Choroid plexus epithelial cell (primary cell): ENCODE measurements at regions not wholly inside any gene's neighbourhood (a gene's known extent, or its start where the extent isn't known, plus 50 kb on each side); places are given as distances from the start of the nearest gene placed in this dataset.

Source experiments
- DNase-seq: peaks from one replicate; pipeline ENCODE4 v3.0.0-alpha.2; 2010; ENCODE audit warnings: low read depth
- H3K4me3 ChIP-seq: 2 replicates; pipeline ENCODE4 v1.5.1; 2011; ENCODE audit warnings: low read depth, mild to moderate bottlenecking, control low read depth, low read length, moderate library complexity
- CTCF ChIP-seq: conservative IDR thresholded peaks from 2 replicates; pipeline ENCODE4 v1.5.1; 2011; ENCODE audit warnings: low read depth, mild to moderate bottlenecking, control low read depth, inconsistent platforms, low read length, moderate library complexity

- no peak for DNase-seq
- TF ChIP-seq CTCF, result no peak
- no peak overlapping the region for H3K4me3 ChIP-seq
Observed at GRCh38 chr15:29891096-29891457, 68.8 kb upstream of the TJP1 start.

DNA sequence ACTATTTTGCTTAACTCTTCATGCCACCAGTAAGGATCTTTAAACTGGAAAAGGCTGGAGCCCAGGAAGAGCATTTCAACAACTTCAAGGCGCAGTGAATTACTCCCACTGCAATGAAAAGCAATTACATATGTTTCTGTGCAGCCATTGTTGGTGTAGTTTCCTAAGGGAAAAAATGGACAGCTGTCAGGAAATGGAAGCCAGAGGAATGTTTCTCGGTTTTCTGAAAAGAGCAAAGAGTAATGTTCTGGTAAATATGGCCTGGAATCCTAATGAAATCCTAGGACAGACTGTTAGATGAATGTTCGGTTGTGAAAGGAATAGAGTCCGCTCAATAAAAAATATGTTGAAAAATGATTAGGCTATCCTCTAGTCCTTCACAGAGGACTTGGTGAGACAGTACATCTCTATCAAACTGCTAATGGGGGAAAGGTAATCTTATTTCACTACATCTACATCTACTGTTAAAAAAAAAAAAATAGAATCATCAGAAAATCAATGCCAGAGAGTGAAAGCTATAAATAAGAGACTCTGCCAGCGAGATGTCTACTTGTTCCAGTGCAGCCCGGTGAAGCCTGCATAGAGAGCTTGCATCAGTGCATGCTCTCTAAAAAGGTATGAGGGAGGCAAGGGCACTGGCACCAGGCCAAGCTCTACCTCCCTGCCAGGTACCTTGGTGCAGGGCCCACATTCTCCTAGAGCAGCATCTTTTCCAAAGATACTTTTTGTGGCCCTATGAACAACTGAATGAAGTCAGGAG is 68.2 kb upstream of the TJP1 start:
- TF ChIP-seq CTCF, result no peak
- DNase-seq, result no peak
- H3K4me3 ChIP-seq, result no peak overlapping the region

- no peak overlapping the region for H3K4me3 ChIP-seq
- DNase-seq, result no peak
- TF ChIP-seq CTCF, result no peak
Observed at GRCh38 chr15:29889542-29890329, 67.5 kb upstream of the TJP1 start.

GRCh38 chr15:29888646-29889045 is 66.4 kb upstream of the TJP1 start:
- peak; percentile 93 for DNase-seq
- no peak overlapping the region for H3K4me3 ChIP-seq
- TF ChIP-seq CTCF, result no peak

- H3K4me3 ChIP-seq, result no peak overlapping the region
- no peak for TF ChIP-seq CTCF
- peak; percentile 84 for DNase-seq
Observed at GRCh38 chr15:29887721-29888120, 65.5 kb upstream of the TJP1 start.

DNA sequence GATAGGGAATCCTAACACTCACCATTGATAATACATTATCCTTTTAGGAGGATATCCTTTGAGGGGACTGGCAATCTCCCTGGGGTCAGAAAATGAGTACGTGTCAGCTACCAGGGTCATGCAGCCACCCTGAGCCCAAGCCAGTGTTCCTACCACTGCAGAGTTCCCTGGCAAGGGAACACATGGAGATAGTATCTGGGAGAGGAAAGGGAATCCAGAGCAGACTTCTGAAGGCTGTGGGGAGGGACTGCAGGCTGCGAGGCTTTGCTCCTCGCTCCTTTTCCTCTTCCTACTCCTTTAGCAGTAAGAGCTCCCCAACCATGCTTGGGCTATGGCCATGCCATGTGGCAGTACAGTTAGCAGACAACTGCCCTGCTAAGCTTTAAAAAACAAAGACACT is 62.9 kb upstream of the TJP1 start:
- H3K4me3 ChIP-seq, result no peak overlapping the region
- no peak for TF ChIP-seq CTCF
- no peak for DNase-seq
